ENCODE measurements at regions not wholly inside any gene's neighbourhood (a gene's known extent, or its start where the extent isn't known, plus 50 kb on each side); places are given as distances from the start of the nearest gene placed in this dataset.
"Not testable (repeated sequence)": the region's sequence is repeated elsewhere in the genome, so short reads cannot be mapped to it uniquely, and the experiment has no call there.

- ChIA-PET CTCF (no interaction called here), POLR2A (ENCODE audit: low non-redundant PET) (no interaction called here)
- no peak overlapping the region for H3K27ac ChIP-seq
- DNase-seq (ENCODE audit: low spot score): no peak
- no peak for TF ChIP-seq CTCF (conservative IDR thresholded peaks at IDR 0.05; ENCODE audit: low read depth)
Measured at GRCh38 chr2:215866606-215867005, 146.7 kb downstream of the MREG start.

- no peak for TF ChIP-seq CTCF (conservative IDR thresholded peaks at IDR 0.05; ENCODE audit: low read depth)
- POLR2A ChIA-PET (ENCODE audit: low non-redundant PET): no interaction called here
- CTCF ChIA-PET: no interaction called here
- DNase-seq (ENCODE audit: low spot score): no peak
- H3K27ac ChIP-seq: no peak overlapping the region
Measured at GRCh38 chr2:215863687-215864086, 149.7 kb downstream of the MREG start.

- no peak for TF ChIP-seq CTCF (conservative IDR thresholded peaks at IDR 0.05; ENCODE audit: low read depth)
- POLR2A ChIA-PET (ENCODE audit: low non-redundant PET): no interaction called here
Measured at GRCh38 chr2:215862351-215862771, 151.0 kb downstream of the MREG start.

GRCh38 chr2:215861607-215862350 lies 151.6 kb downstream of the MREG start:
- TF ChIP-seq CTCF (conservative IDR thresholded peaks at IDR 0.05; ENCODE audit: low read depth): no peak
- ChIA-PET POLR2A (ENCODE audit: low non-redundant PET) (no interaction called here), CTCF (no interaction called here)
- no peak overlapping the region for H3K27ac ChIP-seq
- DNase-seq (ENCODE audit: low spot score): no peak

More at GRCh38 chr2:215862351-215862771, 151.0 kb downstream of the MREG start:
- CTCF ChIA-PET: no interaction called here
- no peak overlapping the region for H3K27ac ChIP-seq
- no peak for DNase-seq (ENCODE audit: low spot score)

- POLR2A ChIA-PET (ENCODE audit: low non-redundant PET): no interaction called here
- no peak overlapping the region for H3K27ac ChIP-seq
- no peak for TF ChIP-seq CTCF (conservative IDR thresholded peaks at IDR 0.05; ENCODE audit: low read depth)
- no peak for DNase-seq (ENCODE audit: low spot score)
- CTCF ChIA-PET: interaction anchor here (0.6 kb wide), 2 partner anchors 254 to 932 kb away, joined by 4 read pairs; no protein-coding TSS in a partner anchor
Measured at GRCh38 chr2:215856080-215856479, 157.3 kb downstream of the MREG start.

GRCh38 chr2:215855308-215855707 lies 158.0 kb downstream of the MREG start:
- H3K27ac ChIP-seq; POLR2A ChIA-PET (ENCODE audit: low non-redundant PET); DNase-seq (ENCODE audit: low spot score); CTCF ChIA-PET: not testable (repeated sequence)

GRCh38 chr2:215854008-215854407 lies 159.3 kb downstream of the MREG start:
- no peak overlapping the region for H3K27ac ChIP-seq
- no peak for DNase-seq (ENCODE audit: low spot score)
- CTCF ChIA-PET: interaction anchor here (0.7 kb wide), 1 partner anchor 26 kb away, joined by 3 read pairs; no protein-coding TSS in a partner anchor
- POLR2A ChIA-PET (ENCODE audit: low non-redundant PET): no interaction called here
- no peak for TF ChIP-seq CTCF (conservative IDR thresholded peaks at IDR 0.05; ENCODE audit: low read depth)
